H1 (cell line): ENCODE measurements at regions not wholly inside any gene's neighbourhood (a gene's known extent, or its start where the extent isn't known, plus 50 kb on each side); places are given as distances from the start of the nearest gene placed in this dataset.

ENCODE experiments used
- CTCF ChIA-PET: fragments of 300-600 bp; sonication (Branson Sonifier 250); formaldehyde crosslinking; loops from one replicate; lab custom pipeline; 2021; ENCODE audit not compliant: partially characterized antibody; lab: Charles Lee
- POLR2A ChIA-PET: fragments of 300-600 bp; sonication (Branson Sonifier 250); formaldehyde crosslinking; loops from one replicate; lab custom pipeline; 2021; ENCODE audit warnings: inconsistent platforms; ENCODE audit not compliant: partially characterized antibody; lab: Charles Lee
- DNase-seq, 2 experiments: peaks; one replicate each; pipeline versions ENCODE4 v3.0.0 to v3.0.0-alpha.2; 2010 to 2022; ENCODE audit warnings: low spot score in 2 of 2, low read depth in 1 of 2, mixed read lengths in 1 of 2
- FAIRE-seq: peaks from 2 replicates; lab custom pipeline; 2011; peaks lifted over from hg19 to GRCh38; lab: Jason Lieb, UNC
- H2AFZ ChIP-seq: 2 replicates; pipeline ENCODE4 v1.8.1; 2012; ENCODE audit warnings: low read length, inconsistent platforms
- H2AK5ac ChIP-seq: 2 replicates; pipeline ENCODE4 v1.6.1; 2013; ENCODE audit warnings: low read depth, low read length
- H2BK120ac ChIP-seq: replicated peaks from 2 replicates; pipeline ENCODE3; 2013; ENCODE audit warnings: low read depth, low read length, inconsistent platforms
- H2BK12ac ChIP-seq: 2 replicates; pipeline ENCODE4 v1.6.1; 2013; ENCODE audit warnings: low read depth, low read length
- H2BK15ac ChIP-seq: 2 replicates; pipeline ENCODE4 v1.6.1; 2013; ENCODE audit warnings: low read length
- H2BK20ac ChIP-seq: 2 replicates; pipeline ENCODE4 v1.6.1; 2013; ENCODE audit warnings: low read length
- H2BK5ac ChIP-seq: 2 replicates; pipeline ENCODE4 v1.6.1; 2013; ENCODE audit warnings: low read depth, low read length
- H3K14ac ChIP-seq: 2 replicates; pipeline ENCODE4 v1.6.1; 2013; ENCODE audit warnings: inconsistent platforms; ENCODE audit not compliant: insufficient read length
- H3K18ac ChIP-seq: 2 replicates; pipeline ENCODE4 v1.6.1; 2013; ENCODE audit warnings: low read length; ENCODE audit errors: extremely low read depth
- H3K23ac ChIP-seq: 2 replicates; pipeline ENCODE4 v1.6.1; 2013; ENCODE audit warnings: inconsistent platforms; ENCODE audit not compliant: insufficient read length
- H3K23me2 ChIP-seq: 2 replicates; pipeline ENCODE4 v1.6.1; 2013; ENCODE audit warnings: low read depth, low read length
- H3K27ac ChIP-seq: 2 replicates; pipeline ENCODE4 v1.6.1; 2011; ENCODE audit warnings: low read depth, low read length, inconsistent platforms
- H3K27me3 ChIP-seq, 4 experiments: replicated peaks in 1 of 4; 1 replicate in 1 of 4; 2 replicates in 3 of 4; pipeline versions ENCODE4 v1.6.1 to v1.8.1; 2011 to 2013; ENCODE audit warnings: low read length in 3 of 4, mild to moderate bottlenecking in 3 of 4, inconsistent platforms in 2 of 4, mixed read lengths in 2 of 4, moderate library complexity in 1 of 4; ENCODE audit not compliant: control insufficient read depth in 3 of 4, insufficient read depth in 3 of 4; ENCODE audit errors: extremely low read depth in 1 of 4
- H3K36me3 ChIP-seq, 4 experiments: 2 replicates each; pipeline versions ENCODE4 v1.6.1 to v1.8.1; 2011 to 2013; ENCODE audit warnings: mild to moderate bottlenecking in 4 of 4, low read length in 3 of 4, moderate library complexity in 2 of 4, control low read depth in 1 of 4, inconsistent platforms in 1 of 4; ENCODE audit not compliant: insufficient read depth in 4 of 4, control insufficient read depth in 2 of 4
- H3K4ac ChIP-seq: replicated peaks from 2 replicates; pipeline ENCODE3; 2013; ENCODE audit warnings: low read length, low read depth, mixed read lengths, inconsistent platforms; ENCODE audit not compliant: insufficient read length
- H3K4me1 ChIP-seq, 4 experiments: replicated peaks in 1 of 4; 1 replicate in 1 of 4; 2 replicates in 3 of 4; pipeline versions ENCODE4 v1.6.1 to v1.8.1; 2011 to 2013; ENCODE audit warnings: low read length in 3 of 4, inconsistent platforms in 2 of 4, mixed read lengths in 1 of 4; ENCODE audit not compliant: insufficient read depth in 4 of 4, control insufficient read depth in 3 of 4
- H3K4me2 ChIP-seq, 2 experiments: 2 replicates each; pipeline versions ENCODE4 v1.6.1 to v1.8.1; 2011 to 2013; ENCODE audit warnings: low read depth in 2 of 2, low read length in 2 of 2, control low read depth in 1 of 2, inconsistent platforms in 1 of 2, mild to moderate bottlenecking in 1 of 2; ENCODE audit not compliant: insufficient read depth in 1 of 2
- H3K4me3 ChIP-seq, 4 experiments: fragments of 200-600, 300-600 bp in 1 of 4; sonication (generic), shearing (Covaris generic), sonication (Bioruptor Twin) in 1 of 4; 2 replicates each; pipeline versions ENCODE4 v1.5.1 to v1.8.1; 2011 to 2016; ENCODE audit warnings: low read length in 4 of 4, low read depth in 3 of 4, control low read depth in 2 of 4, inconsistent platforms in 2 of 4, mild to moderate bottlenecking in 2 of 4, mixed read lengths in 1 of 4, moderate library complexity in 1 of 4; ENCODE audit not compliant: insufficient read depth in 2 of 4; ENCODE audit errors: extremely low read depth in 1 of 4
- H3K56ac ChIP-seq: replicated peaks from 2 replicates; pipeline ENCODE3; 2013; ENCODE audit warnings: low read depth, mild to moderate bottlenecking, mixed read lengths, low read length, inconsistent platforms; ENCODE audit not compliant: insufficient read length
- H3K79me1 ChIP-seq: 2 replicates; pipeline ENCODE4 v1.6.1; 2013; ENCODE audit warnings: low read depth, low read length, control low read depth
- H3K79me2 ChIP-seq, 2 experiments: 2 replicates each; pipeline versions ENCODE4 v1.6.1 to v1.8.1; 2012 to 2013; ENCODE audit warnings: low read length in 2 of 2, mild to moderate bottlenecking in 2 of 2, inconsistent platforms in 1 of 2; ENCODE audit not compliant: insufficient read depth in 2 of 2, control insufficient read depth in 1 of 2
- H3K9ac ChIP-seq, 4 experiments: replicated peaks in 1 of 4; 1 replicate in 1 of 4; 2 replicates in 3 of 4; pipeline versions ENCODE4 v1.6.1 to v1.8.1; 2011 to 2013; ENCODE audit warnings: low read depth in 3 of 4, low read length in 3 of 4, control low read depth in 2 of 4, mild to moderate bottlenecking in 2 of 4, moderate library complexity in 2 of 4, inconsistent platforms in 1 of 4; ENCODE audit errors: extremely low read depth in 1 of 4
- H3K9me3 ChIP-seq, 2 experiments: 2 replicates each; pipeline versions ENCODE4 v1.6.1 to v1.8.1; 2012 to 2013; ENCODE audit warnings: mild to moderate bottlenecking in 2 of 2, moderate library complexity in 2 of 2, control low read depth in 1 of 2, inconsistent platforms in 1 of 2, low read depth in 1 of 2, low read length in 1 of 2, mixed read lengths in 1 of 2; ENCODE audit not compliant: insufficient read depth in 2 of 2
- H4K20me1 ChIP-seq, 2 experiments: replicated peaks in 1 of 2; 2 replicates each; pipeline versions ENCODE3 to v1.8.1; 2011 to 2013; ENCODE audit warnings: inconsistent platforms in 2 of 2, low read length in 2 of 2, mild to moderate bottlenecking in 1 of 2; ENCODE audit not compliant: insufficient read depth in 2 of 2, control insufficient read depth in 1 of 2
- H4K5ac ChIP-seq: 2 replicates; pipeline ENCODE4 v1.6.1; 2013; ENCODE audit warnings: low read length, low read depth, mixed read lengths, inconsistent platforms; ENCODE audit not compliant: insufficient read length
- H4K8ac ChIP-seq: 2 replicates; pipeline ENCODE4 v1.8.0; 2013; ENCODE audit warnings: mild to moderate bottlenecking, moderate library complexity, low read length, inconsistent platforms; ENCODE audit not compliant: insufficient read depth; ENCODE audit errors: extremely low read depth
- H4K91ac ChIP-seq: replicated peaks from 2 replicates; pipeline ENCODE3; 2013; ENCODE audit warnings: low read length, mixed read lengths, inconsistent platforms; ENCODE audit not compliant: insufficient read length
- BCL11A ChIP-seq, 2 experiments: IDR thresholded peaks; one replicate each; pipeline ENCODE4 v1.6.1; 2011; ENCODE audit warnings: low read depth in 2 of 2, low read length in 2 of 2, mild to moderate bottlenecking in 2 of 2
- CBX5 ChIP-seq: fragments of 300-800, 300-1000 bp; sonication (generic); IDR thresholded peaks from 2 replicates; pipeline ENCODE4 v1.7.1; 2016; ENCODE audit warnings: antibody characterized with exemption, low read length, low read depth
- HDAC6 ChIP-seq: IDR thresholded peaks from one replicate; pipeline ENCODE4 v1.7.1; 2012; ENCODE audit warnings: low read depth, mild to moderate bottlenecking, inconsistent platforms, low read length, moderate library complexity
- SIN3A ChIP-seq, 2 experiments: IDR thresholded peaks in 1 of 2; conservative IDR thresholded peaks in 1 of 2; 2 replicates each; pipeline ENCODE4 v1.6.1; 2011 to 2012; ENCODE audit warnings: low read length in 2 of 2, improper control_type of control experiment in 1 of 2, low read depth in 1 of 2, mild to moderate bottlenecking in 1 of 2
- WGBS, 2 experiments: shearing (Covaris generic) in 1 of 2; methylation state at CpG; one replicate each; pipeline versions ENCODE4 v1.1.6 to v1.1.7; 2013 to 2015; ENCODE audit warnings: low lambda C conversion rate in 2 of 2, mixed read lengths in 2 of 2, inconsistent platforms in 1 of 2, low coverage in 1 of 2, missing lambda C conversion rate in 1 of 2; ENCODE audit not compliant: insufficient replicate concordance in 2 of 2, insufficient coverage in 1 of 2, insufficient read length in 1 of 2; ENCODE audit errors: extremely low coverage in 1 of 2, missing lambda C conversion rate in 1 of 2; 5-methylcytosine and 5-hydroxymethylcytosine counted together

DNA sequence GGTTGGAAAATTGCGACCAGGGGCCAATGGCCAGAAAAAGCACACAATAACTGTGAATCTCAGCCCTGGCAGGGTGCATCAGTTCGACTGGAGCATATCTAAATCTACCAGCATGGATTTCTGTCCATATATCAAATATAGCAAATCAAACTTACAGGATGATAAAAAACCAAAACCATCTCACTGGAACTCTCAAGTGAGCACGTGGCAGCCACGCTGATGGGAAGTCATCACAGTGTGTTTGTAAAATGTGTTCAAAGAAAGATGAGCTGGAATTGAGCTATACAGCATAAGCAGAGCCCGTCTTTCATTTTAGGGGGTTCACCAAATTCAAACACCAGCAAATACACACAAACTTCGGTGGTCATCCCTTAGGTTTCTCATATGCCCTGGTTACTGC is 610.1 kb downstream of the AJAP1 start:
- peaks cover 9 to 16% of the 10 kb centered on the region in 2 experiments; a peak in 3 of 4 replicates for H3K9me3 ChIP-seq
- H3K27ac ChIP-seq: no peak overlapping the region
- peaks cover 0 to 9% (median 2%) of the 10 kb centered on the region in 4 experiments; a peak in 1 of 7 replicates for H3K27me3 ChIP-seq
- no peak overlapping the region for H2BK20ac ChIP-seq
- H3K9ac ChIP-seq: no peak overlapping the region
- FAIRE-seq (no peak), DNase-seq (no peak)
- no peak overlapping the region for H3K14ac ChIP-seq
- no peaks in the 10 kb centered on the region for H3K36me3 ChIP-seq
- no peaks in the 10 kb centered on the region for H3K79me2 ChIP-seq
- H3K18ac ChIP-seq: no peak overlapping the region
- no peak overlapping the region for H3K4me3 ChIP-seq
- peaks cover 0 to 6% (median 5%) of the 10 kb centered on the region in 4 experiments; a peak in 4 of 7 replicates for H3K4me1 ChIP-seq
- no peak overlapping the region for H3K56ac ChIP-seq
- no peak for TF ChIP-seq BCL11A (IDR thresholded peaks at IDR 0.05; ENCODE audit: low read depth in 2 of 2, low read length in 2 of 2)
- no peak for TF ChIP-seq CBX5
- TF ChIP-seq SIN3A (conservative IDR thresholded peaks at IDR 0.05 in 1 of 2, IDR thresholded peaks at IDR 0.05 in 1 of 2; ENCODE audit: low read depth in 1 of 2, low read length in 2 of 2): no peak
- no peak for TF ChIP-seq HDAC6
- H3K4ac ChIP-seq: no peak overlapping the region
- H4K91ac ChIP-seq: no peak overlapping the region
- H2AFZ ChIP-seq: no peak overlapping the region
- no peak overlapping the region for H2AK5ac ChIP-seq
- H3K23me2 ChIP-seq: no peaks in the 10 kb centered on the region
- no peak overlapping the region for H2BK15ac ChIP-seq
- ChIA-PET POLR2A (no interaction called here), CTCF (interaction anchor here (1.0 to 1.2 kb wide), 2 partner anchors 10 to 17 kb away, joined by 3 read pairs; no protein-coding TSS in a partner anchor)
- H3K79me1 ChIP-seq: no peaks in the 10 kb centered on the region
- H2BK12ac ChIP-seq: no peak overlapping the region
- no peak overlapping the region for H2BK5ac ChIP-seq
- no peak overlapping the region; the same call in 1 of the 2 replicates for H4K8ac ChIP-seq
- H3K23ac ChIP-seq: no peak overlapping the region
- no peak overlapping the region for H4K5ac ChIP-seq
- no peak overlapping the region for H2BK120ac ChIP-seq
- no peaks in the 10 kb centered on the region for H4K20me1 ChIP-seq
- 77% methylated on average over 6 of the region's 6 CpGs; no CpG with 5 or more reads in 1 of the 2 experiments for WGBS, 2 experiments
- H3K4me2 ChIP-seq: no peak overlapping the region
